SU-DHL-6 (cell line): ENCODE measurements at regions not wholly inside any gene's neighbourhood (a gene's known extent, or its start where the extent isn't known, plus 50 kb on each side); places are given as distances from the start of the nearest gene placed in this dataset.

Experiments
- H2AFZ ChIP-seq: fragments of 200-600 bp; sonication (generic); 2 replicates; pipeline ENCODE4 v1.6.1; 2014; ENCODE audit warnings: low read depth, mild to moderate bottlenecking, moderate library complexity, mixed read lengths, antibody characterized with exemption, low read length; ENCODE audit not compliant: severe bottlenecking
- H3F3A ChIP-seq: fragments of 200-600 bp; shearing (Covaris generic); 2 replicates; pipeline ENCODE4 v1.6.0; 2016; ENCODE audit warnings: antibody characterized with exemption, mild to moderate bottlenecking; ENCODE audit not compliant: insufficient read depth
- H3K27ac ChIP-seq: fragments of 200-600 bp; sonication (generic); 2 replicates; pipeline ENCODE4 v1.5.1; 2016; ENCODE audit warnings: low read depth, mild to moderate bottlenecking, low read length, moderate library complexity, mixed read lengths
- H3K27me3 ChIP-seq: fragments of 200-600 bp; sonication (generic), shearing (Covaris generic); 2 replicates; pipeline ENCODE4 v1.6.0; 2014; ENCODE audit warnings: mild to moderate bottlenecking, low read length
- H3K36me3 ChIP-seq: fragments of 200-600 bp; sonication (generic); 2 replicates; pipeline ENCODE4 v1.6.1; 2014; ENCODE audit warnings: mild to moderate bottlenecking, low read length, mixed read lengths
- H3K4me2 ChIP-seq: fragments of 300-600, 200-600 bp; shearing (Covaris generic), sonication (generic); 2 replicates; pipeline ENCODE4 v1.6.0; 2014; ENCODE audit warnings: low read length, low read depth, mild to moderate bottlenecking; ENCODE audit not compliant: poor library complexity, severe bottlenecking
- H3K4me3 ChIP-seq: fragments of 200-600 bp; sonication (generic); 2 replicates; pipeline ENCODE4 v1.5.1; 2014; ENCODE audit warnings: antibody characterized with exemption, low read length, mild to moderate bottlenecking, mixed read lengths; ENCODE audit not compliant: insufficient read depth, poor library complexity, severe bottlenecking
- H3K79me2 ChIP-seq: fragments of 200-600 bp; sonication (generic); 2 replicates; pipeline ENCODE4 v1.6.1; 2014; ENCODE audit warnings: mild to moderate bottlenecking, low read length, moderate library complexity; ENCODE audit not compliant: insufficient read depth
- H3K9ac ChIP-seq: fragments of 200-600 bp; sonication (generic); 2 replicates; pipeline ENCODE4 v1.7.0; 2014; ENCODE audit warnings: mild to moderate bottlenecking, low read length
- H3K9me2 ChIP-seq: fragments of 200-600 bp; sonication (generic); replicated peaks from 2 replicates; pipeline ENCODE4 v1.6.1; 2014; ENCODE audit warnings: low read length; ENCODE audit not compliant: insufficient read depth
- H3K9me3 ChIP-seq: fragments of 200-600 bp; sonication (generic); 2 replicates; pipeline ENCODE4 v1.6.1; 2014; ENCODE audit warnings: low read length, mixed read lengths; ENCODE audit not compliant: insufficient read depth
- H4K20me1 ChIP-seq: fragments of 200-600 bp; sonication (generic); 2 replicates; pipeline ENCODE4 v1.6.1; 2014; ENCODE audit warnings: low read depth, mild to moderate bottlenecking, antibody characterized with exemption, low read length, moderate library complexity, mixed read lengths
- CTCF ChIP-seq: fragments of 200-600 bp; sonication (generic); IDR thresholded peaks from one replicate; pipeline ENCODE4 v1.5.1; 2017; ENCODE audit warnings: antibody characterized with exemption, mild to moderate bottlenecking, low read length, moderate library complexity; ENCODE audit not compliant: insufficient read depth, poor library complexity, severe bottlenecking
- EZH2phosphoT487 ChIP-seq: fragments of 200-600 bp; sonication (generic), shearing (Covaris generic); conservative IDR thresholded peaks from 2 replicates; pipeline ENCODE4 v1.6.1; 2018; ENCODE audit warnings: mild to moderate bottlenecking, antibody characterized with exemption, low read length, moderate library complexity, mixed read lengths

- Histone ChIP-seq H3K4me2 (no peak overlapping the region), H3K27me3 (no peaks in the 10 kb centered on the region), H3K27ac (no peak overlapping the region), H3F3A (no peaks in the 10 kb centered on the region), H3K9ac (no peak overlapping the region), H3K79me2 (no peaks in the 10 kb centered on the region), H3K4me3 (no peak overlapping the region), H3K9me2 (no peaks in the 10 kb centered on the region), H2AFZ (no peak overlapping the region), H4K20me1 (no peaks in the 10 kb centered on the region), H3K36me3 (no peaks in the 10 kb centered on the region), H3K9me3 (no peaks in the 10 kb centered on the region)
- TF ChIP-seq CTCF (no peak), EZH2phosphoT487 (no peak)
Measured at GRCh38 chr6:22218410-22218809, 78.4 kb downstream of the PRL start.

DNA sequence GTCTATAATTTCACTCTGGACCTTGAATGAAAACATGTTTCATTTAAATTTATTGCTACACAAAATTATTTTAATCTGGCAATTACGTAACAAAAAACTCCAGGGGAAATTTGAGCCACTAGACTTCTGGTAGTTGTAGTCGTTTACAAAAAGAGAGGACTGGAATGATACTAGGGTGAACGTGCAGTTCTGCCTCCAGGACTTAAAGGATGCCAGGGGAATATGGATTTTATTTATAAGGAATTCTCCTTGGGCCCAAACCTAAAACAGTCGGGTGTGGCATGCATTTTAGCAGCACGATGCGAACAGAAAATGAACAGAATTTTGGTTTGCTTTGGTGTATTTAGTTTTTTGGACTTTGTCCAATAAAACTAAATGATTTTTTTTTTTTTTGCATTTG, 76.9 kb downstream of the PRL start:
- H3K9ac ChIP-seq, result no peak overlapping the region

DNA sequence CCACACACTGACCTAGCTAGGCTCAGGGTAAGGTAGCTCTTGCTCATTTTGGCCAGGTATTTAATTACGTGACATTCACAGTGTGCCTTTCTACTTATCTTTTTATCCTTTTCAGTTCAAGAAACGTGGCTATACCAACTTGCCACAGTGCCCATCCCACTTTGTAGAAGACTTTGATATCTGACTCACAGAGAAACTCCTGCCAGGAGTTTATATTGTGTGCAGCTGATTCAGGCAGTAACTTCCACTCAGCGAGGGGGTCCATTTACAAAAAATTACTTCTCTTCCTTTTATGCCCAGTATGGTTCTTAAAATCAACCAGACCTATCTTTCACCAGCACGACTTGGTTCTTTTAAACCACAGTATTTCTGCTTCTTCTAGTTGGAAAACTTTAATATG, 75.6 kb downstream of the PRL start:
- TF ChIP-seq EZH2phosphoT487 (no peak), CTCF (no peak)
- Histone ChIP-seq H3K27me3 (no peaks in the 10 kb centered on the region), H3K9me2 (no peaks in the 10 kb centered on the region), H2AFZ (no peak overlapping the region), H4K20me1 (no peaks in the 10 kb centered on the region), H3K4me3 (no peak overlapping the region), H3K4me2 (no peak overlapping the region), H3K36me3 (no peaks in the 10 kb centered on the region), H3F3A (no peaks in the 10 kb centered on the region), H3K9ac (no peak overlapping the region), H3K9me3 (no peaks in the 10 kb centered on the region), H3K27ac (no peak overlapping the region), H3K79me2 (no peaks in the 10 kb centered on the region)

More for the DNA sequence above, 76.9 kb downstream of the PRL start:
- Histone ChIP-seq H3K9me3 (no peaks in the 10 kb centered on the region), H3K4me3 (no peak overlapping the region), H3K27ac (no peak overlapping the region), H3K9me2 (no peaks in the 10 kb centered on the region), H3F3A (no peaks in the 10 kb centered on the region), H3K27me3 (no peaks in the 10 kb centered on the region), H4K20me1 (no peaks in the 10 kb centered on the region), H3K4me2 (no peak overlapping the region), H3K79me2 (no peaks in the 10 kb centered on the region), H2AFZ (no peak overlapping the region), H3K36me3 (no peaks in the 10 kb centered on the region)
- TF ChIP-seq CTCF (no peak), EZH2phosphoT487 (no peak)
